GM12878 (cell line): ENCODE measurements at regions not wholly inside any gene's neighbourhood (a gene's known extent, or its start where the extent isn't known, plus 50 kb on each side); places are given as distances from the start of the nearest gene placed in this dataset.

Experiments
- ATAC-seq: fragments of 200-7000 bp; cut with Tn5 transposase; 3 replicates; pipeline ENCODE4 v1.9.1; 2020; ENCODE audit warnings: mild to moderate bottlenecking, moderate library complexity
- BruUV-seq: library from RNA; stranded (reverse); fragments of 400-500 nt; replicated peaks from 2 replicates; lab custom pipeline; 2021; lab: Mats Ljungman, UMichigan
- CTCF ChIA-PET: fragments of 300-600 bp; sonication (Branson Sonifier 250); formaldehyde crosslinking; extraction: SDS; loops from one replicate; lab custom pipeline; 2021; ENCODE audit warnings: inconsistent platforms; lab: Yijun Ruan, JAX
- POLR2A ChIA-PET: fragments of 350-600 bp; formaldehyde crosslinking; extraction: SDS; loops from one replicate; lab custom pipeline; 2021; ENCODE audit warnings: inconsistent platforms; lab: Charles Lee
- RAD21 ChIA-PET: fragments of 300-600 bp; sonication (Branson Sonifier 250); formaldehyde crosslinking; loops from one replicate; lab custom pipeline; 2023; ENCODE audit warnings: antibody characterized with exemption; ENCODE audit not compliant: unreplicated experiment; lab: Charles Lee
- SMC1A ChIA-PET: fragments of 300-600 bp; sonication (Branson Sonifier 250); formaldehyde crosslinking; loops from one replicate; lab custom pipeline; 2023; ENCODE audit not compliant: unreplicated experiment, uncharacterized antibody; lab: Charles Lee
- DNase-seq: peaks from one replicate; pipeline ENCODE4 v3.0.0-alpha.2; 2011; ENCODE audit warnings: low read depth, low spot score
- FAIRE-seq: peaks from 3 replicates; lab custom pipeline; 2011; peaks lifted over from hg19 to GRCh38; lab: Jason Lieb, UNC
- H2AFZ ChIP-seq: 2 replicates; pipeline ENCODE4 v1.6.0; 2011; ENCODE audit warnings: low read depth, low read length, control low read depth; ENCODE audit not compliant: control insufficient read depth
- H3K27ac ChIP-seq: 2 replicates; pipeline ENCODE4 v1.5.1; 2011; ENCODE audit warnings: control low read depth; ENCODE audit not compliant: control insufficient read depth, insufficient read depth
- H3K27me3 ChIP-seq, 2 experiments: replicated peaks in 1 of 2; 2 replicates each; pipeline versions ENCODE4 v1.6.0 to v1.6.1; 2011; ENCODE audit warnings: low read length in 1 of 2; ENCODE audit not compliant: control insufficient read depth in 2 of 2, insufficient read depth in 2 of 2
- H3K36me3 ChIP-seq, 2 experiments: 2 replicates each; pipeline ENCODE4 v1.5.1; 2011; ENCODE audit warnings: low read length in 1 of 2; ENCODE audit not compliant: control insufficient read depth in 2 of 2, insufficient read depth in 2 of 2
- H3K4me1 ChIP-seq: 2 replicates; pipeline ENCODE4 v1.6.1; 2011; ENCODE audit warnings: mild to moderate bottlenecking, low read length, moderate library complexity, mixed read lengths; ENCODE audit not compliant: control insufficient read depth, insufficient read depth
- H3K4me2 ChIP-seq: 2 replicates; pipeline ENCODE4 v1.6.0; 2011; ENCODE audit warnings: control low read depth; ENCODE audit not compliant: control insufficient read depth, insufficient read depth
- H3K4me3 ChIP-seq: fragments of 200-600 bp; sonication (generic); 2 replicates; pipeline ENCODE4 v1.5.1; 2016
- H3K79me2 ChIP-seq: 2 replicates; pipeline ENCODE4 v1.6.0; 2011; ENCODE audit warnings: low read length; ENCODE audit not compliant: control insufficient read depth, insufficient read depth
- H3K9ac ChIP-seq: 2 replicates; pipeline ENCODE4 v1.8.0; 2011; ENCODE audit warnings: low read length, control low read depth, mixed read lengths; ENCODE audit not compliant: control insufficient read depth, insufficient read depth
- H3K9me3 ChIP-seq: replicated peaks from 3 replicates; pipeline ENCODE4 v1.5.1; 2011; ENCODE audit warnings: mild to moderate bottlenecking, low read length; ENCODE audit not compliant: control insufficient read depth, insufficient read depth
- H4K20me1 ChIP-seq: 2 replicates; pipeline ENCODE4 v1.6.0; 2011; ENCODE audit not compliant: control insufficient read depth, insufficient read depth
- EED ChIP-seq: sonication (generic); IDR thresholded peaks from 2 replicates; pipeline ENCODE4 v1.6.1; 2016; ENCODE audit warnings: antibody characterized with exemption, low read depth
- EP300 ChIP-seq, 2 experiments: fragments of 150-350 bp in 1 of 2; IDR thresholded peaks; 2 replicates each; pipeline ENCODE4 v1.6.1; 2011 to 2012; ENCODE audit warnings: low read depth in 2 of 2, low read length in 2 of 2, borderline replicate concordance in 1 of 2, improper control_type of control experiment in 1 of 2, inconsistent platforms in 1 of 2; ENCODE audit not compliant: control insufficient read depth in 1 of 2
- IRF4 ChIP-seq: IDR thresholded peaks from 2 replicates; pipeline ENCODE4 v1.6.1; 2011; ENCODE audit warnings: low read depth, low read length
- IRF5 ChIP-seq: fragments of 450-650 bp; IDR thresholded peaks from 2 replicates; pipeline ENCODE4 v1.6.1; 2017; ENCODE audit warnings: borderline replicate concordance
- SIN3A ChIP-seq: IDR thresholded peaks from 2 replicates; pipeline ENCODE4 v1.6.1; 2012; ENCODE audit warnings: low read depth, low read length, improper control_type of control experiment
- SMAD5 ChIP-seq: IDR thresholded peaks from 2 replicates; pipeline ENCODE4 v1.6.1; 2016; ENCODE audit warnings: antibody characterized with exemption, low read depth
- STAT1 ChIP-seq: fragments of 450-650 bp; conservative IDR thresholded peaks from 2 replicates; pipeline ENCODE4 v1.6.1; 2014; ENCODE audit warnings: antibody characterized with exemption, mild to moderate bottlenecking
- TARDBP ChIP-seq: IDR thresholded peaks from 2 replicates; pipeline ENCODE4 v1.6.1; 2016; ENCODE audit warnings: borderline replicate concordance
- ZBED1 ChIP-seq: IDR thresholded peaks from 2 replicates; pipeline ENCODE4 v1.6.1; 2016; ENCODE audit warnings: borderline replicate concordance
- WGBS: methylation state at CpG from one replicate; pipeline ENCODE4 v1.1.6; 2016; ENCODE audit warnings: low lambda C conversion rate; ENCODE audit not compliant: insufficient replicate concordance, insufficient coverage; ENCODE audit errors: missing lambda C conversion rate; 5-methylcytosine and 5-hydroxymethylcytosine counted together
- in situ Hi-C: fragments of 300-500 bp; cut with MboI; formaldehyde crosslinking; loops from 9 replicates; pipeline ENCODE4 v1.14.3; 2018; ENCODE audit warnings: mixed read lengths
- intact Hi-C: fragments of 100-400 bp; cut with micrococcal nuclease; formaldehyde crosslinking; loops from one replicate; pipeline ENCODE4 v1.14.2; 2022; ENCODE audit not compliant: unreplicated experiment

GRCh38 chr11:46198245-46199240 lies 77.3 kb upstream of the PHF21A start:
- in situ Hi-C loops, result no loop called here
- Histone ChIP-seq H3K79me2 (no peaks in the 10 kb centered on the region), H3K4me1 (no peaks in the 10 kb centered on the region)
- TF ChIP-seq EED (no peak), IRF4 (no peak), STAT1 (no peak), EP300 (IDR thresholded peaks at IDR 0.05; ENCODE audit: borderline replicate concordance in 1 of 2, control insufficient read depth in 1 of 2, low read depth in 2 of 2, low read length in 2 of 2) (no peak), SMAD5 (no peak), SIN3A (no peak), ZBED1 (no peak), IRF5 (no peak), TARDBP (no peak)
- TF ChIP-seq, all 136 proteins: peak for 0
- Histone ChIP-seq H3K36me3 (no peaks in the 10 kb centered on the region), H3K4me2 (no peak overlapping the region), H3K27me3 (peaks cover 2 to 3% of the 10 kb centered on the region in 2 experiments; a peak in 3 of 4 replicates), H2AFZ (no peak overlapping the region), H3K4me3 (no peak overlapping the region), H4K20me1 (no peaks in the 10 kb centered on the region), H3K27ac (no peak overlapping the region), H3K9me3 (no peaks in the 10 kb centered on the region), H3K9ac (no peak overlapping the region)
- ChIA-PET SMC1A (no interaction called here), CTCF (no interaction called here), RAD21 (no interaction called here), POLR2A (no interaction called here)
- WGBS, result 41% methylated on average over 8 of the region's 8 CpGs
- ATAC-seq (no peak), FAIRE-seq (no peak), DNase-seq (no peak)
- intact Hi-C loops, result no loop called here
- no TSS peak for BruUV-seq
